Endothelial cell of umbilical vein (primary cell): ENCODE measurements at regions not wholly inside any gene's neighbourhood (a gene's known extent, or its start where the extent isn't known, plus 50 kb on each side); places are given as distances from the start of the nearest gene placed in this dataset.

Experiments
- BruUV-seq: library from RNA; stranded (reverse); fragments of 400-500 nt; replicated peaks from 2 replicates; lab custom pipeline; 2021; lab: Mats Ljungman, UMichigan
- CTCF ChIA-PET: fragments of 300-600, 350-600 bp; sonication (Branson Sonifier 250); formaldehyde crosslinking; loops from one replicate; lab custom pipeline; 2021; ENCODE audit warnings: antibody characterized with exemption, inconsistent platforms; lab: Charles Lee
- POLR2A ChIA-PET: fragments of 300-600, 350-600 bp; sonication (Branson Sonifier 250); formaldehyde crosslinking; loops from one replicate; lab custom pipeline; 2021; ENCODE audit warnings: antibody characterized with exemption, inconsistent platforms; lab: Charles Lee
- DNase-seq: peaks from one replicate; pipeline ENCODE4 v3.0.0-alpha.2; 2011; ENCODE audit warnings: low read depth, low spot score
- FAIRE-seq: peaks from 2 replicates; lab custom pipeline; 2011; peaks lifted over from hg19 to GRCh38; lab: Jason Lieb, UNC
- H2AFZ ChIP-seq: 2 replicates; pipeline ENCODE4 v1.6.0; 2012; ENCODE audit warnings: low read depth, low read length, control low read depth, inconsistent platforms
- H3K27ac ChIP-seq: 2 replicates; pipeline ENCODE4 v1.5.1; 2011; ENCODE audit warnings: low read depth, mild to moderate bottlenecking, control low read depth, low read length, moderate library complexity; ENCODE audit not compliant: insufficient read depth
- H3K27me3 ChIP-seq, 2 experiments: 2 replicates each; pipeline versions ENCODE4 v1.6.0 to v1.6.1; 2011; ENCODE audit warnings: low read length in 2 of 2, mixed read lengths in 1 of 2; ENCODE audit not compliant: control insufficient read depth in 2 of 2, insufficient read depth in 2 of 2
- H3K36me3 ChIP-seq, 2 experiments: 2 replicates in 1 of 2; 3 replicates in 1 of 2; pipeline ENCODE4 v1.5.1; 2011; ENCODE audit warnings: low read length in 2 of 2, mild to moderate bottlenecking in 1 of 2, moderate library complexity in 1 of 2; ENCODE audit not compliant: control insufficient read depth in 2 of 2, insufficient read depth in 2 of 2; ENCODE audit errors: extremely low read depth in 1 of 2
- H3K4me1 ChIP-seq: 3 replicates; pipeline ENCODE4 v1.5.1; 2011; ENCODE audit warnings: mild to moderate bottlenecking, low read length; ENCODE audit not compliant: control insufficient read depth, insufficient read depth; ENCODE audit errors: extremely low read depth
- H3K4me2 ChIP-seq: 2 replicates; pipeline ENCODE4 v1.6.1; 2011; ENCODE audit warnings: low read length, control low read depth, mixed read lengths; ENCODE audit not compliant: insufficient read depth
- H3K4me3 ChIP-seq, 3 experiments: fragments of 200-600 bp in 1 of 3; sonication (generic), shearing (Covaris generic) in 1 of 3; replicated peaks in 1 of 3; 2 replicates each; pipeline ENCODE4 v1.5.1; 2011 to 2016; ENCODE audit warnings: control low read depth in 3 of 3, low read length in 3 of 3, mild to moderate bottlenecking in 2 of 3, inconsistent platforms in 1 of 3, low read depth in 1 of 3, moderate library complexity in 1 of 3; ENCODE audit not compliant: insufficient read depth in 1 of 3
- H3K79me2 ChIP-seq: 2 replicates; pipeline ENCODE4 v1.6.0; 2012; ENCODE audit warnings: low read length, inconsistent platforms; ENCODE audit not compliant: control insufficient read depth, insufficient read depth
- H3K9ac ChIP-seq: replicated peaks from 2 replicates; pipeline ENCODE3; 2011; ENCODE audit warnings: low read length, control low read depth; ENCODE audit not compliant: insufficient read depth; ENCODE audit errors: extremely low read depth
- H3K9me1 ChIP-seq: replicated peaks from 3 replicates; pipeline ENCODE4 v1.6.0; 2011; ENCODE audit warnings: mild to moderate bottlenecking, low read length; ENCODE audit not compliant: control insufficient read depth, insufficient read depth; ENCODE audit errors: extremely low read depth
- H3K9me3 ChIP-seq: replicated peaks from 2 replicates; pipeline ENCODE4 v1.5.1; 2012; ENCODE audit warnings: low read length, inconsistent platforms; ENCODE audit not compliant: control insufficient read depth, insufficient read depth
- H4K20me1 ChIP-seq: replicated peaks from 2 replicates; pipeline ENCODE3; 2011; ENCODE audit warnings: mild to moderate bottlenecking, low read length; ENCODE audit not compliant: control insufficient read depth, insufficient read depth; ENCODE audit errors: extremely low read depth
- CTCF ChIP-seq, 2 donors: IDR thresholded peaks; 1 replicate in 1 of 2; 2 replicates in 1 of 2; pipeline ENCODE4 v1.5.1; 2011; ENCODE audit warnings: low read length in 2 of 2, mild to moderate bottlenecking in 2 of 2, moderate library complexity in 2 of 2, control low read depth in 1 of 2, inconsistent platforms in 1 of 2, low read depth in 1 of 2; ENCODE audit not compliant: insufficient read depth in 1 of 2; ENCODE audit errors: extremely low read depth in 1 of 2
- EZH2 ChIP-seq: IDR thresholded peaks from 2 replicates; pipeline ENCODE4 v1.6.1; 2012; ENCODE audit warnings: borderline replicate concordance, low read depth, mild to moderate bottlenecking, moderate library complexity, low read length, inconsistent platforms; ENCODE audit not compliant: severe bottlenecking
- FOS ChIP-seq: IDR thresholded peaks from 2 replicates; pipeline ENCODE4 v1.6.1; 2011; ENCODE audit warnings: mild to moderate bottlenecking, low read length, moderate library complexity, borderline replicate concordance; ENCODE audit not compliant: insufficient read depth
- GATA2 ChIP-seq: IDR thresholded peaks from 2 replicates; pipeline ENCODE4 v1.7.0; 2011; ENCODE audit warnings: low read depth, mild to moderate bottlenecking, moderate library complexity, mixed read lengths, low read length; ENCODE audit not compliant: insufficient read length, insufficient read depth
- JUN ChIP-seq: IDR thresholded peaks from 2 replicates; pipeline ENCODE4 v1.6.1; 2011; ENCODE audit warnings: borderline replicate concordance, low read depth; ENCODE audit not compliant: insufficient read length, insufficient read depth
- MYC ChIP-seq: IDR thresholded peaks from one replicate; pipeline ENCODE4 v1.6.1; 2011; ENCODE audit warnings: mild to moderate bottlenecking, low read depth, low read length
- POLR2A ChIP-seq: IDR thresholded peaks from 2 replicates; pipeline ENCODE4 v1.6.1; 2012; ENCODE audit warnings: low read depth, mild to moderate bottlenecking, control low read depth, low read length
- POLR2AphosphoS5 ChIP-seq: IDR thresholded peaks from 2 replicates; pipeline ENCODE4 v1.6.1; 2012; ENCODE audit warnings: low read depth, mild to moderate bottlenecking, control low read depth, low read length, moderate library complexity; ENCODE audit not compliant: insufficient read depth
- dilution Hi-C: fragments of 300-500 bp; cut with MboI; formaldehyde crosslinking; loops from one replicate; pipeline ENCODE4 v1.15.0; 2019; ENCODE audit warnings: low sequenced_read_pairs; ENCODE audit not compliant: extremely low pct_ligation_motif_present
- intact Hi-C: fragments of 100-400 bp; cut with micrococcal nuclease; formaldehyde crosslinking; loops from one replicate; pipeline ENCODE4 v1.10.0; 2022
- TF ChIP-seq, protein P1 (sequence below): IDR thresholded peaks from 2 replicates; pipeline ENCODE4 v1.6.1; 2011; ENCODE audit not compliant: insufficient read depth, insufficient read length

DNA sequence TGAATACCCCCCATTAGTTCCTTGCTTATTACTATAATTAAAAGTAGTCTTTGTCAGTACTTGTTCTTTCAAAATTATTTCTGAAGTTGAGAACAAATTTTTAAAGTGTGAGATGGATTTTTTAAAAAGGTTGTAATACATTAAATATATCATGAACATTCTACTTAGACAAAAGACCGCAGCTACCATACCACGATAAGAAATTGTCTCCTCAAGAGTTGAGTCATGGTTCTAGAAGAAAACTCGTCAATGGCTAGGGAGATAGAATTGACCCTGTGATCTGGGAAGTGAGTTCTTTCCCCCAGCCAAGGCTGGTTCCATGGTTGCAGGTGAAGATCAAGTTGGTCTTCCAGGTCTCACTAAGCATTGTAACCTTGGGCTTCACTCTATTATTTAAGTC lies 67.8 kb upstream of the ACYP2 start:
- intact Hi-C loops, result no loop called here
- no TSS peak for BruUV-seq
- no peak overlapping the region for H3K4me2 ChIP-seq
- H3K36me3 ChIP-seq, result no peaks in the 10 kb centered on the region
- ChIA-PET CTCF (no interaction called here), POLR2A (no interaction called here)
- H3K9ac ChIP-seq, result no peak overlapping the region
- H3K9me1 ChIP-seq, result no peaks in the 10 kb centered on the region
- H3K27ac ChIP-seq, result no peak overlapping the region
- dilution Hi-C loops, result no loop called here
- H2AFZ ChIP-seq, result no peak overlapping the region
- no peaks in the 10 kb centered on the region for H3K27me3 ChIP-seq
- no peak overlapping the region for H3K4me3 ChIP-seq
- DNase-seq (no peak), FAIRE-seq (no peak)
- no peak for TF ChIP-seq EZH2
- TF ChIP-seq GATA2, result no peak
- H4K20me1 ChIP-seq, result no peaks in the 10 kb centered on the region
- no peaks in the 10 kb centered on the region for H3K9me3 ChIP-seq
- no peaks in the 10 kb centered on the region for H3K4me1 ChIP-seq
- H3K79me2 ChIP-seq, result no peaks in the 10 kb centered on the region

GRCh38 chr2:54047091-54047490 lies 68.3 kb upstream of the ACYP2 start:
- Histone ChIP-seq H3K4me3 (no peak overlapping the region), H4K20me1 (no peaks in the 10 kb centered on the region), H3K36me3 (no peaks in the 10 kb centered on the region), H2AFZ (no peak overlapping the region), H3K27ac (no peak overlapping the region), H3K9ac (no peak overlapping the region), H3K4me1 (no peaks in the 10 kb centered on the region), H3K9me3 (no peaks in the 10 kb centered on the region), H3K27me3 (no peaks in the 10 kb centered on the region), H3K4me2 (no peak overlapping the region), H3K79me2 (no peaks in the 10 kb centered on the region), H3K9me1 (no peaks in the 10 kb centered on the region)
- TF ChIP-seq JUN, result no peak
- no peak for TF ChIP-seq GATA2
- TF ChIP-seq EZH2, result no peak
- TF ChIP-seq CTCF (IDR thresholded peaks at IDR 0.05; ENCODE audit: extremely low read depth in 1 of 2, insufficient read depth in 1 of 2, low read depth in 1 of 2, low read length in 2 of 2), result no peak
- TF ChIP-seq FOS, result no peak
- TF ChIP-seq POLR2A, result no peak
- TF ChIP-seq, protein P1, sequence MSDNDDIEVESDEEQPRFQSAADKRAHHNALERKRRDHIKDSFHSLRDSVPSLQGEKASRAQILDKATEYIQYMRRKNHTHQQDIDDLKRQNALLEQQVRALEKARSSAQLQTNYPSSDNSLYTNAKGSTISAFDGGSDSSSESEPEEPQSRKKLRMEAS, result no peak
- no peak for TF ChIP-seq POLR2AphosphoS5
- no peak for TF ChIP-seq MYC
- CTCF ChIA-PET, result no interaction called here
- FAIRE-seq (no peak), DNase-seq (no peak)
- no TSS peak for BruUV-seq
- intact Hi-C loops, result no loop called here
- dilution Hi-C loops, result no loop called here
- POLR2A ChIA-PET, result no interaction called here
